IMR-90 (cell line): ENCODE measurements at regions not wholly inside any gene's neighbourhood (a gene's known extent, or its start where the extent isn't known, plus 50 kb on each side); places are given as distances from the start of the nearest gene placed in this dataset.

Experiments
- BHLHE40 ChIP-seq: fragments of 150-350 bp; IDR thresholded peaks from 2 replicates; pipeline ENCODE4 v1.6.1; 2016; ENCODE audit warnings: mild to moderate bottlenecking, low read depth, low read length
- CEBPB ChIP-seq: IDR thresholded peaks from 2 replicates; pipeline ENCODE4 v1.6.1; 2012; ENCODE audit warnings: low read depth, low read length, improper control_type of control experiment
- CHD1 ChIP-seq: IDR thresholded peaks from 2 replicates; pipeline ENCODE4 v1.6.1; 2012; ENCODE audit warnings: low read depth, low read length, improper control_type of control experiment
- MAFK ChIP-seq: IDR thresholded peaks from 2 replicates; pipeline ENCODE4 v1.6.1; 2012; ENCODE audit warnings: low read depth, low read length, improper control_type of control experiment
- MXI1 ChIP-seq: IDR thresholded peaks from 2 replicates; pipeline ENCODE4 v1.6.1; 2012; ENCODE audit warnings: low read depth, mild to moderate bottlenecking, low read length, moderate library complexity, borderline replicate concordance
- NFE2L2 ChIP-seq: fragments of 150-350 bp; IDR thresholded peaks from 2 replicates; pipeline ENCODE4 v1.6.1; 2016; ENCODE audit warnings: low read depth, mild to moderate bottlenecking, low read length
- POLR2A ChIP-seq: IDR thresholded peaks from 2 replicates; pipeline ENCODE4 v1.6.1; 2012; ENCODE audit warnings: mild to moderate bottlenecking, low read depth, low read length
- RAD21 ChIP-seq: IDR thresholded peaks from 2 replicates; pipeline ENCODE4 v1.6.1; 2012; ENCODE audit warnings: low read length, improper control_type of control experiment
- RCOR1 ChIP-seq: IDR thresholded peaks from 2 replicates; pipeline ENCODE4 v1.6.1; 2012; ENCODE audit warnings: mild to moderate bottlenecking, low read length, improper control_type of control experiment; ENCODE audit not compliant: insufficient replicate concordance
- RFX5 ChIP-seq: IDR thresholded peaks from 2 replicates; pipeline ENCODE4 v1.8.0; 2012; ENCODE audit warnings: low read depth, mild to moderate bottlenecking, low read length, moderate library complexity
- TF ChIP-seq, protein P1 (sequence below): conservative IDR thresholded peaks from 2 replicates; pipeline ENCODE4 v1.5.1; 2012; ENCODE audit warnings: mild to moderate bottlenecking, low read depth, low read length, improper control_type of control experiment
- TF ChIP-seq, protein P2 (sequence below): fragments of 150-350 bp; IDR thresholded peaks from 2 replicates; pipeline ENCODE4 v1.6.1; 2016; ENCODE audit warnings: low read depth, mild to moderate bottlenecking, low read length, moderate library complexity, borderline replicate concordance

DNA sequence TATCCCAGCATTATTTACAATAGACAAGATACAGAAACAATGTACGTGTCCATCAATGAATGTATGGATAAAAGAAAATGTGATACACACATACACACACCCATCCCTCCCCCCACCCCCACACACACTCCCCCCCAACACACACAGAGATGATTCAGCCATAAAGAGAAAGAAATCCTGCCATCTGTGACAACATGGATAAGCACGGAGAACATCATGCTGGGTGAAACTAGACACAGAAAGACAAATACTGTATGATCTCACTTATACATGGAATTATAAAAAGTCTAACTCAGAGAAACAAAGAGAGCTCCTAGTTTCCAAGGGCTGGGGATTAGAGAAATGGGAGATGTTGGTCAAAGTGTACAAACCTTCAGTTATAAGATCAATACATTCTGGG lies 104.8 kb upstream of the LY86 start:
- TF ChIP-seq, protein P1, sequence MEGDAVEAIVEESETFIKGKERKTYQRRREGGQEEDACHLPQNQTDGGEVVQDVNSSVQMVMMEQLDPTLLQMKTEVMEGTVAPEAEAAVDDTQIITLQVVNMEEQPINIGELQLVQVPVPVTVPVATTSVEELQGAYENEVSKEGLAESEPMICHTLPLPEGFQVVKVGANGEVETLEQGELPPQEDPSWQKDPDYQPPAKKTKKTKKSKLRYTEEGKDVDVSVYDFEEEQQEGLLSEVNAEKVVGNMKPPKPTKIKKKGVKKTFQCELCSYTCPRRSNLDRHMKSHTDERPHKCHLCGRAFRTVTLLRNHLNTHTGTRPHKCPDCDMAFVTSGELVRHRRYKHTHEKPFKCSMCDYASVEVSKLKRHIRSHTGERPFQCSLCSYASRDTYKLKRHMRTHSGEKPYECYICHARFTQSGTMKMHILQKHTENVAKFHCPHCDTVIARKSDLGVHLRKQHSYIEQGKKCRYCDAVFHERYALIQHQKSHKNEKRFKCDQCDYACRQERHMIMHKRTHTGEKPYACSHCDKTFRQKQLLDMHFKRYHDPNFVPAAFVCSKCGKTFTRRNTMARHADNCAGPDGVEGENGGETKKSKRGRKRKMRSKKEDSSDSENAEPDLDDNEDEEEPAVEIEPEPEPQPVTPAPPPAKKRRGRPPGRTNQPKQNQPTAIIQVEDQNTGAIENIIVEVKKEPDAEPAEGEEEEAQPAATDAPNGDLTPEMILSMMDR = no peak
- TF ChIP-seq POLR2A (no peak), RCOR1 (no peak), RAD21 (no peak), MXI1 (no peak), MAFK (no peak), BHLHE40 (no peak), CHD1 (no peak), RFX5 (no peak), NFE2L2 (no peak), CEBPB (no peak)
- TF ChIP-seq, protein P2, sequence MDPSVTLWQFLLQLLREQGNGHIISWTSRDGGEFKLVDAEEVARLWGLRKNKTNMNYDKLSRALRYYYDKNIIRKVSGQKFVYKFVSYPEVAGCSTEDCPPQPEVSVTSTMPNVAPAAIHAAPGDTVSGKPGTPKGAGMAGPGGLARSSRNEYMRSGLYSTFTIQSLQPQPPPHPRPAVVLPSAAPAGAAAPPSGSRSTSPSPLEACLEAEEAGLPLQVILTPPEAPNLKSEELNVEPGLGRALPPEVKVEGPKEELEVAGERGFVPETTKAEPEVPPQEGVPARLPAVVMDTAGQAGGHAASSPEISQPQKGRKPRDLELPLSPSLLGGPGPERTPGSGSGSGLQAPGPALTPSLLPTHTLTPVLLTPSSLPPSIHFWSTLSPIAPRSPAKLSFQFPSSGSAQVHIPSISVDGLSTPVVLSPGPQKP = no peak
